MM.1S (cell line): ENCODE measurements at regions not wholly inside any gene's neighbourhood (a gene's known extent, or its start where the extent isn't known, plus 50 kb on each side); places are given as distances from the start of the nearest gene placed in this dataset.

ENCODE experiments used
- DNase-seq: peaks from one replicate; pipeline ENCODE4 v3.0.0-alpha.2; 2015
- H2AFZ ChIP-seq: fragments of 300-600 bp; sonication (generic); 2 replicates; pipeline ENCODE4 v1.6.0; 2016; ENCODE audit warnings: antibody characterized with exemption, low read length
- H3F3A ChIP-seq: fragments of 300-600 bp; sonication (generic); 2 replicates; pipeline ENCODE4 v1.6.1; 2016; ENCODE audit warnings: mild to moderate bottlenecking, antibody characterized with exemption, low read length, moderate library complexity, mixed read lengths; ENCODE audit not compliant: insufficient read depth
- H3K27ac ChIP-seq: fragments of 300-600 bp; sonication (generic); 2 replicates; pipeline ENCODE4 v1.5.1; 2016; ENCODE audit warnings: mild to moderate bottlenecking, low read length
- H3K27me3 ChIP-seq: fragments of 300-600 bp; sonication (generic); replicated peaks from 2 replicates; pipeline ENCODE4 v1.6.0; 2016; ENCODE audit warnings: low read length; ENCODE audit not compliant: insufficient read depth
- H3K36me3 ChIP-seq: fragments of 300-600 bp; sonication (generic); replicated peaks from 2 replicates; pipeline ENCODE4 v1.6.1; 2016; ENCODE audit warnings: mild to moderate bottlenecking, low read length, mixed read lengths; ENCODE audit not compliant: insufficient read depth
- H3K4me1 ChIP-seq: fragments of 300-600 bp; sonication (generic); 2 replicates; pipeline ENCODE4 v1.6.1; 2016; ENCODE audit warnings: low read length, mixed read lengths
- H3K4me2 ChIP-seq: fragments of 300-600 bp; sonication (generic); 2 replicates; pipeline ENCODE4 v1.6.0; 2016; ENCODE audit warnings: low read depth, low read length
- H3K4me3 ChIP-seq: fragments of 300-600 bp; sonication (generic); 2 replicates; pipeline ENCODE4 v1.5.1; 2016; ENCODE audit warnings: low read length, mixed read lengths
- H3K79me2 ChIP-seq: fragments of 300-600 bp; sonication (generic); 2 replicates; pipeline ENCODE4 v1.6.1; 2016; ENCODE audit warnings: mixed run types, low read length, mixed read lengths
- H3K9ac ChIP-seq: fragments of 300-600 bp; sonication (generic); 2 replicates; pipeline ENCODE4 v1.6.1; 2016; ENCODE audit warnings: low read length, mixed read lengths
- H3K9me2 ChIP-seq: fragments of 300-600 bp; sonication (generic); replicated peaks from 2 replicates; pipeline ENCODE4 v1.6.1; 2016; ENCODE audit warnings: mild to moderate bottlenecking, low read length, mixed read lengths; ENCODE audit not compliant: insufficient read depth
- H3K9me3 ChIP-seq: fragments of 300-600 bp; sonication (generic); replicated peaks from 2 replicates; pipeline ENCODE4 v1.6.1; 2016; ENCODE audit warnings: mild to moderate bottlenecking, low read length, mixed read lengths; ENCODE audit not compliant: insufficient read depth
- H4K20me1 ChIP-seq: fragments of 300-600 bp; sonication (generic); 2 replicates; pipeline ENCODE4 v1.6.1; 2016; ENCODE audit warnings: mild to moderate bottlenecking, low read length, moderate library complexity, mixed read lengths; ENCODE audit not compliant: insufficient read depth
- CTCF ChIP-seq: fragments of 300-600 bp; sonication (generic); IDR thresholded peaks from 2 replicates; pipeline ENCODE4 v1.5.1; 2016; ENCODE audit warnings: antibody characterized with exemption, low read length, mixed read lengths
- EZH2 ChIP-seq: fragments of 300-600 bp; sonication (generic); optimal IDR thresholded peaks from 2 replicates; pipeline ENCODE3; 2017; ENCODE audit warnings: low read depth, mild to moderate bottlenecking, antibody characterized with exemption, low read length, mixed read lengths
- EZH2phosphoT487 ChIP-seq: fragments of 300-600 bp; sonication (generic); IDR thresholded peaks from 2 replicates; pipeline ENCODE4 v1.6.1; 2018; ENCODE audit warnings: antibody characterized with exemption, low read length

- Histone ChIP-seq H3K9me2 (no peaks in the 10 kb centered on the region), H3K36me3 (no peaks in the 10 kb centered on the region), H2AFZ (no peak overlapping the region), H3K27ac (no peak overlapping the region), H3F3A (no peaks in the 10 kb centered on the region), H3K4me3 (no peak overlapping the region), H3K27me3 (no peaks in the 10 kb centered on the region), H3K9me3 (no peaks in the 10 kb centered on the region), H3K79me2 (no peaks in the 10 kb centered on the region), H3K9ac (no peak overlapping the region), H4K20me1 (no peaks in the 10 kb centered on the region), H3K4me2 (no peak overlapping the region), H3K4me1 (no peaks in the 10 kb centered on the region; the same call in 1 of the 2 replicates)
- DNase-seq = no peak
- TF ChIP-seq EZH2 = no peak
- TF ChIP-seq CTCF = no peak
- TF ChIP-seq EZH2phosphoT487 = no peak
Observed at GRCh38 chr12:42791399-42791798, 201.9 kb upstream of the PRICKLE1 start.

GRCh38 chr12:42790761-42791151, 201.2 kb upstream of the PRICKLE1 start:
- H4K20me1 ChIP-seq = no peaks in the 10 kb centered on the region
- no peaks in the 10 kb centered on the region for H3K27me3 ChIP-seq
- H3K27ac ChIP-seq = no peak overlapping the region
- no peak for TF ChIP-seq CTCF
- no peak for TF ChIP-seq EZH2
- TF ChIP-seq EZH2phosphoT487 = no peak
- no peaks in the 10 kb centered on the region for H3F3A ChIP-seq
- H2AFZ ChIP-seq = no peak overlapping the region
- H3K4me2 ChIP-seq = no peak overlapping the region
- DNase-seq = no peak
- no peaks in the 10 kb centered on the region for H3K9me3 ChIP-seq
- H3K4me3 ChIP-seq = no peak overlapping the region
- no peak overlapping the region for H3K9ac ChIP-seq
- no peaks in the 10 kb centered on the region for H3K36me3 ChIP-seq
- H3K79me2 ChIP-seq = no peaks in the 10 kb centered on the region
- H3K9me2 ChIP-seq = no peaks in the 10 kb centered on the region
- H3K4me1 ChIP-seq = no peaks in the 10 kb centered on the region; the same call in 1 of the 2 replicates

GRCh38 chr12:42789808-42790760, 200.5 kb upstream of the PRICKLE1 start:
- Histone ChIP-seq H3K27me3 (no peaks in the 10 kb centered on the region), H3K27ac (no peak overlapping the region), H3K4me2 (no peak overlapping the region), H3K4me1 (no peaks in the 10 kb centered on the region; the same call in 1 of the 2 replicates), H2AFZ (no peak overlapping the region), H3K9ac (no peak overlapping the region), H3F3A (no peaks in the 10 kb centered on the region), H3K36me3 (no peaks in the 10 kb centered on the region), H3K9me3 (no peaks in the 10 kb centered on the region), H4K20me1 (no peaks in the 10 kb centered on the region), H3K4me3 (no peak overlapping the region), H3K79me2 (no peaks in the 10 kb centered on the region), H3K9me2 (no peaks in the 10 kb centered on the region)
- DNase-seq = no peak
- TF ChIP-seq EZH2phosphoT487 (no peak), CTCF (no peak), EZH2 (no peak)
